Right lobe of liver (tissue), 6 donors: ENCODE measurements at regions not wholly inside any gene's neighbourhood (a gene's known extent, or its start where the extent isn't known, plus 50 kb on each side); places are given as distances from the start of the nearest gene placed in this dataset.
"Not testable (repeated sequence)": the region's sequence is repeated elsewhere in the genome, so short reads cannot be mapped to it uniquely, and the experiment has no call there.

ENCODE experiments used
- ATAC-seq, 4 donors: fragments of 200-7000 bp; cut with Tn5 transposase; one replicate each; pipeline ENCODE4 v1.9.1; 2020; ENCODE audit warnings: mild to moderate bottlenecking in 4 of 4, moderate library complexity in 4 of 4
- DNase-seq, 3 donors: peaks; one replicate each; pipeline ENCODE4 v3.0.0-alpha.2; 2020
- H3K27ac ChIP-seq, 3 donors: fragments of 200-600 bp; one replicate each; pipeline ENCODE4 v1.8.0; 2022
- H3K27me3 ChIP-seq, 2 donors: fragments of 200-600 bp; one replicate each; pipeline ENCODE4 v1.8.0; 2022
- H3K36me3 ChIP-seq, 4 donors: fragments of 200-600 bp; sonication (generic) in 1 of 4; one replicate each; pipeline versions ENCODE4 v1.5.1 to v1.8.0; 2017 to 2022; ENCODE audit warnings: control low read depth in 1 of 4
- H3K4me1 ChIP-seq, 4 donors: fragments of 200-600 bp; sonication (generic) in 1 of 4; one replicate each; pipeline versions ENCODE4 v1.5.1 to v1.8.0; 2017 to 2022; ENCODE audit warnings: control low read depth in 1 of 4
- H3K4me3 ChIP-seq, 3 donors: fragments of 200-600 bp; one replicate each; pipeline ENCODE4 v1.8.0; 2022
- H3K9me3 ChIP-seq, 4 donors: fragments of 200-600 bp; sonication (generic) in 1 of 4; one replicate each; pipeline versions ENCODE4 v1.5.1 to v1.8.0; 2017 to 2022; ENCODE audit warnings: control low read depth in 1 of 4
- POLR2A ChIP-seq: fragments of 450-650 bp; IDR thresholded peaks from one replicate; pipeline ENCODE4 v1.6.1; 2017; ENCODE audit warnings: antibody characterized with exemption, mild to moderate bottlenecking
- WGBS: methylation state at CpG from one replicate; pipeline ENCODE4 v1.1.6; 2018; ENCODE audit warnings: low coverage, low lambda C conversion rate; ENCODE audit not compliant: insufficient coverage; ENCODE audit errors: missing lambda C conversion rate; 5-methylcytosine and 5-hydroxymethylcytosine counted together
- intact Hi-C, 2 donors: fragments of 100-400 bp; cut with DNase I; formaldehyde crosslinking; loops; one replicate each; pipeline versions ENCODE4 v1.11.2 to v1.14.1; 2022
- TF ChIP-seq, protein P1 (sequence below), 4 donors: fragments of 200-600 bp in 3 of 4; fragments of 450-650 bp in 1 of 4; IDR thresholded peaks; one replicate each; pipeline versions ENCODE4 v1.5.1 to v1.8.0; 2016 to 2022; ENCODE audit warnings: antibody characterized with exemption in 4 of 4, mild to moderate bottlenecking in 2 of 4
- donor health status: DM: no; HTN: yes; CAD: no.
- donor health status: DM: no; HTN: no; CAD: no.
- donor health status: DM: no; HTN: no; CAD: no.
- donor health status: DM: no; HTN: yes; CAD: no.
- donor health status: DM: no; HTN: yes; CAD: no.

DNA sequence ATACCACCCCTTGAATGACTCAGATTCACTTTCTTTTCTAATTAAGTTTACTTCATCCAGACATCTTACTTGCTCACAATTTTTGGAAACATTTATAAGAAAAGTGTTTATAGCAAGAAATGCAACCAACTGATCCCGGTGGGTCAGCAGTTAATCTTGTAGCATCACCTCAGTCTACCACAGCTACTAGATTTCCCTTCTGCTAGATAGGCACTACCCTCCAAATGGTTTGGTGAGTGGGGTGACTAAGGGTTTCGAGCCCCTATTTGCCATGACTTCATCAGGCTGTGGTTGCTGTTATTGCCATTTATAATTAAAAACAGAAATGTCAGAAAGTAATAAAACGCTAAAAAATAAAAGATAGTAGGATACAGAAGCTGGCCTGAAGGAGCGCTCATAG is 930.1 kb upstream of the GJE1 start:
- Histone ChIP-seq H3K4me1 (no peaks in the 10 kb centered on the region), H3K36me3 (no peaks in the 10 kb centered on the region), H3K27me3 (no peaks in the 10 kb centered on the region), H3K9me3 (no peaks in the 10 kb centered on the region), H3K27ac (no peak overlapping the region), H3K4me3 (no peak overlapping the region)
- intact Hi-C loops = no loop called here
- TF ChIP-seq, protein P1, sequence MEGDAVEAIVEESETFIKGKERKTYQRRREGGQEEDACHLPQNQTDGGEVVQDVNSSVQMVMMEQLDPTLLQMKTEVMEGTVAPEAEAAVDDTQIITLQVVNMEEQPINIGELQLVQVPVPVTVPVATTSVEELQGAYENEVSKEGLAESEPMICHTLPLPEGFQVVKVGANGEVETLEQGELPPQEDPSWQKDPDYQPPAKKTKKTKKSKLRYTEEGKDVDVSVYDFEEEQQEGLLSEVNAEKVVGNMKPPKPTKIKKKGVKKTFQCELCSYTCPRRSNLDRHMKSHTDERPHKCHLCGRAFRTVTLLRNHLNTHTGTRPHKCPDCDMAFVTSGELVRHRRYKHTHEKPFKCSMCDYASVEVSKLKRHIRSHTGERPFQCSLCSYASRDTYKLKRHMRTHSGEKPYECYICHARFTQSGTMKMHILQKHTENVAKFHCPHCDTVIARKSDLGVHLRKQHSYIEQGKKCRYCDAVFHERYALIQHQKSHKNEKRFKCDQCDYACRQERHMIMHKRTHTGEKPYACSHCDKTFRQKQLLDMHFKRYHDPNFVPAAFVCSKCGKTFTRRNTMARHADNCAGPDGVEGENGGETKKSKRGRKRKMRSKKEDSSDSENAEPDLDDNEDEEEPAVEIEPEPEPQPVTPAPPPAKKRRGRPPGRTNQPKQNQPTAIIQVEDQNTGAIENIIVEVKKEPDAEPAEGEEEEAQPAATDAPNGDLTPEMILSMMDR (IDR thresholded peaks at IDR 0.05) = no peak
- TF ChIP-seq POLR2A = no peak
- DNase-seq (no peak), ATAC-seq (no peak)
- WGBS = 82% methylated on average over 4 of the region's 4 CpGs

DNA sequence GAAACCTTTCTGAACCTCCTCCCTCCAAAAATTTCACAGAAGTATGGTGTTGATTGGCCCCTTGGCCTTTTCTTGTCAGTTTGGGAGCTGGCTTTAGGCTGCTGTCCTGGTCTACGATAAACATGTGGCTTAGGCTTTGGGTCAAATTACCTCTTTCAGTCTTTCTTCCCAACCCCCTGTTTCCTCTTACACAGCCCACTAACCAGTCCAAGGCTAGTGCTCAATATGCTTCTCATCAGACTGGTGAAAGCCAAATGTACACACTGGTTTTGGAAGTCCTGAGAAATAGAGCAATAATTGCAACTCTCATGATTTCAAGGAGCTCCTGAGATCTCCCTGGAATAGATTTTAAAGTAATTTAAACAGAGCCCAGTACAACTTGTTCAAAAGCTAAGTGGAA is 933.7 kb upstream of the GJE1 start:
- no peak for ATAC-seq
- H3K4me1 ChIP-seq = no peaks in the 10 kb centered on the region
- TF ChIP-seq POLR2A = no peak
- TF ChIP-seq, protein P1 (IDR thresholded peaks at IDR 0.05) = no peak
- H3K9me3 ChIP-seq = no peaks in the 10 kb centered on the region
- intact Hi-C loops = no loop called here
- H3K27me3 ChIP-seq = no peaks in the 10 kb centered on the region
- H3K36me3 ChIP-seq = no peaks in the 10 kb centered on the region
- DNase-seq = no peak
- no peak overlapping the region for H3K4me3 ChIP-seq
- H3K27ac ChIP-seq = no peak overlapping the region
- WGBS = 60% methylated on average over 1 of the region's 1 CpG

DNA sequence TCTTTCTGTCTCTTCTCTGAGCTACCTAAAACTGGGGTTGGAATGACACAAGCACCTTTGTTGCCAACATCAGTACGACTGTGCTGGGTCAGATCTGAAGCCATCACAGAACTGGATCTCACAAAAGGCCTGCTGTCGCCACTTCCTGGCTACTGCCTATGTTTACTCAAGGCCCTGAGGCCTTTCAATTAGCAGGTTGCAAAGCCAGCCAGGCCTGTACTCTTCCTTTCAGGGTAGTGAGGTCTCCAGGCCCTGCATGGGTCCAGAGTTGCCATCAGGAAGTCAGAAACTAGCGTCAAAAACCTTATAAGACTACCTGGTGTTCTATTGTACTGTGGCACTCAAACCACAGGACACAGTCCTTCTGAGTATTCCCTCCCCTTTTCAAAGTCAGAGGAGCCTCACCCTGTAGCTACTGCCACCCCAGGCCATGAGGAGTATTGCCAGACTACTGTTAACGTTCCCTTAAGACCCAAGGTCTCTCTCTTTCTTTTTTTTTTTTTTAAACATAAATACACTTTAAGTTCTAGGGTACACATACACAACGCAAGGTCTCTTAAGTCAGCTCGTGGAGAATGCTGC is 937.4 kb upstream of the GJE1 start:
- Histone ChIP-seq H3K36me3 (no peaks in the 10 kb centered on the region), H3K27ac (no peak overlapping the region), H3K9me3 (no peaks in the 10 kb centered on the region), H3K4me3 (no peak overlapping the region), H3K27me3 (no peaks in the 10 kb centered on the region), H3K4me1 (no peaks in the 10 kb centered on the region)
- intact Hi-C loops = no loop called here
- TF ChIP-seq POLR2A = no peak
- TF ChIP-seq, protein P1 (IDR thresholded peaks at IDR 0.05) = no peak
- DNase-seq (no peak), ATAC-seq (no peak)
- WGBS = 87% methylated on average over 6 of the region's 6 CpGs

DNA sequence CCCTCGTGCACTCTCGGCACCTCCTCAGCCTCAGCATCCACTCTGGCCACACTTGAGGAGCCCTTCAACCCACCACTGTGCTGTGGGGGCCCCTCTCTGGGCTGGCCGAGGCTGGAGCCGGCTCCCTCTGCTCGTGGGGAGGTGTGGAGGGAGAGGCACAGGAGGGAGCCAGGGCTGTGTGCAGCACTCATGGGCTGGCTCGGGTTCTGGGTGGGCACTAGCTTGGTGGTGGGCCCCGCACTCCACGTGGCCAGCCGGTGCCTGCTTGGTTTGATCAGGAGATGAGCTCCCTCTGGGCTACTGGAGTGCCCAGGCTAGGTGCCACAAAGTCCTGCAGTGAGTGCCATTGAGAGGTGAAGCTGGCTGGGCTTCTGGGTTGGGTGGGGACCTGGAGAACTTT is 949.4 kb upstream of the GJE1 start:
- TF ChIP-seq, protein P1 (IDR thresholded peaks at IDR 0.05) = no peak
- no peak for TF ChIP-seq POLR2A
- no peak for ATAC-seq
- H3K4me3 ChIP-seq = no peak overlapping the region
- H3K36me3 ChIP-seq = no peaks in the 10 kb centered on the region
- no peaks in the 10 kb centered on the region for H3K27me3 ChIP-seq
- H3K27ac ChIP-seq = no peak overlapping the region
- peak in 1 of 3 donors; percentile 31 for DNase-seq
- intact Hi-C loops = no loop called here
- 0% methylated on average over 1 of the region's 9 CpGs for WGBS
- no peaks in the 10 kb centered on the region for H3K4me1 ChIP-seq
- no peaks in the 10 kb centered on the region for H3K9me3 ChIP-seq

DNA sequence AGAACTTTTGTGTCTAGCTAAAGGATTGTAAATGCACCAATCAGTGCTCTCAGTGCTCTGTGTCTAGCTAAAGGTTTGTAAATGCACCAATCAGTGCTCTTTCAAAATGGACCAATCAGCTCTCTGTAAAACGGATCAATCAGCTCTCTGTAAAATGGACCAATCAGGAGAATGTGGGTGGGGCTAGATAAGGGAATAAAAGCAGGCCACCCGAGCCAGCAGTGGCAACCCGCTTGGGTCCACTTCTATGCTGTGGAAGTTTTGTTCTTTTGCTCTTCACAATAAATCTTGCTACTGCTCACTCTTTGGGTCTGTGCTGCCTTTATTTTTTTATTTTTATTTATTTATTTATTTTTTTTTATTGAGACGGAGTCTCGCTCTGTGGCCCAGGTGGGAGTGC is 957.3 kb upstream of the GJE1 start:
- ATAC-seq, H3K36me3 ChIP-seq, H3K4me3 ChIP-seq, intact Hi-C loops, H3K4me1 ChIP-seq, H3K27ac ChIP-seq, H3K27me3 ChIP-seq, H3K9me3 ChIP-seq, DNase-seq: not testable (repeated sequence)
- 91% methylated on average over 5 of the region's 5 CpGs for WGBS
